HCT116 (cell line): ENCODE measurements at regions not wholly inside any gene's neighbourhood (a gene's known extent, or its start where the extent isn't known, plus 50 kb on each side); places are given as distances from the start of the nearest gene placed in this dataset.

ENCODE experiments used
- ATAC-seq: fragments of 200-7000 bp; cut with Tn5 transposase; 2 replicates; pipeline ENCODE4 v1.9.1; 2020; ENCODE audit warnings: mild to moderate bottlenecking, moderate library complexity
- BruUV-seq: library from RNA; stranded (reverse); fragments of 400-500 nt; replicated peaks from 2 replicates; lab custom pipeline; 2021; lab: Mats Ljungman, UMichigan
- CTCF ChIA-PET: fragments of 300-600 bp; sonication (Branson Sonifier 250); formaldehyde crosslinking; loops from one replicate; lab custom pipeline; 2021; ENCODE audit warnings: antibody characterized with exemption; lab: Charles Lee
- POLR2A ChIA-PET: fragments of 300-600, 350-600 bp; sonication (Branson Sonifier 250); formaldehyde crosslinking; loops from one replicate; lab custom pipeline; 2021; ENCODE audit warnings: antibody characterized with exemption; lab: Charles Lee
- RAD21 ChIA-PET, 2 experiments: fragments of 300-600 bp; sonication (Branson Sonifier 250); formaldehyde crosslinking; loops; one replicate each; lab custom pipeline; 2023; ENCODE audit warnings: low total read pairs in 2 of 2; ENCODE audit not compliant: uncharacterized antibody in 2 of 2, unreplicated experiment in 2 of 2, low non-redundant PET in 1 of 2; lab: Charles Lee
- DNase-seq: peaks from one replicate; pipeline ENCODE4 v3.0.0-alpha.2; 2010; ENCODE audit warnings: low read depth, low spot score
- H2AFZ ChIP-seq: fragments of 200-600 bp; shearing (Covaris generic), sonication (generic); 2 replicates; pipeline ENCODE4 v1.6.1; 2017; ENCODE audit warnings: low read depth, mixed run types, mixed read lengths, antibody characterized with exemption, low read length; ENCODE audit not compliant: poor library complexity, severe bottlenecking
- H3K27ac ChIP-seq: 2 replicates; pipeline ENCODE4 v1.5.1; 2012; ENCODE audit warnings: low read depth, low read length
- H3K27me3 ChIP-seq: fragments of 200-600 bp; sonication (generic); 2 replicates; pipeline ENCODE4 v1.6.1; 2016; ENCODE audit warnings: mixed run types, low read length, mixed read lengths; ENCODE audit not compliant: insufficient read depth
- H3K36me3 ChIP-seq, 2 experiments: fragments of 200-500 bp in 1 of 2; fragments of 200-600 bp in 1 of 2; sonication (Bioruptor generic) in 1 of 2; sonication (generic) in 1 of 2; 2 replicates each; pipeline versions ENCODE4 v1.5.1 to v1.6.1; 2014 to 2016; ENCODE audit warnings: low read length in 2 of 2, inconsistent platforms in 1 of 2, mixed read lengths in 1 of 2, mixed run types in 1 of 2; ENCODE audit not compliant: insufficient read depth in 2 of 2, control insufficient read depth in 1 of 2
- H3K4me1 ChIP-seq, 2 experiments: fragments of 200-600 bp in 1 of 2; sonication (generic) in 1 of 2; 2 replicates each; pipeline versions ENCODE4 v1.5.1 to v1.6.1; 2012 to 2017; ENCODE audit warnings: low read length in 2 of 2, inconsistent platforms in 1 of 2, mild to moderate bottlenecking in 1 of 2, mixed read lengths in 1 of 2, mixed run types in 1 of 2, moderate library complexity in 1 of 2; ENCODE audit not compliant: insufficient read depth in 2 of 2, control insufficient read depth in 1 of 2
- H3K4me2 ChIP-seq: fragments of 200-600 bp; sonication (generic); 2 replicates; pipeline ENCODE4 v1.6.1; 2017; ENCODE audit warnings: mixed run types, low read length, mixed read lengths
- H3K4me3 ChIP-seq, 2 experiments: fragments of 200-600 bp in 1 of 2; sonication (generic) in 1 of 2; replicated peaks in 1 of 2; 2 replicates each; pipeline ENCODE4 v1.5.1; 2011 to 2016; ENCODE audit warnings: low read length in 2 of 2, control low read depth in 1 of 2, low read depth in 1 of 2, mild to moderate bottlenecking in 1 of 2, mixed read lengths in 1 of 2, mixed run types in 1 of 2
- H3K79me2 ChIP-seq: fragments of 200-600 bp; sonication (generic); 2 replicates; pipeline ENCODE4 v1.6.1; 2017; ENCODE audit warnings: mild to moderate bottlenecking, mixed run types, low read length, moderate library complexity, mixed read lengths; ENCODE audit not compliant: insufficient read depth
- H3K9ac ChIP-seq: fragments of 200-600 bp; sonication (generic); 2 replicates; pipeline ENCODE4 v1.6.1; 2016; ENCODE audit warnings: low read length, mixed read lengths
- H3K9me2 ChIP-seq: fragments of 200-600 bp; sonication (generic), shearing (Covaris generic); 2 replicates; pipeline ENCODE4 v1.6.1; 2017; ENCODE audit warnings: mixed run types, mild to moderate bottlenecking, moderate library complexity; ENCODE audit not compliant: insufficient read depth
- H3K9me3 ChIP-seq, 2 experiments: fragments of 200-500 bp in 1 of 2; fragments of 200-600 bp in 1 of 2; sonication (Bioruptor generic) in 1 of 2; sonication (generic) in 1 of 2; 2 replicates each; pipeline ENCODE4 v1.6.1; 2014 to 2017; ENCODE audit warnings: low read length in 2 of 2, mixed read lengths in 2 of 2, inconsistent platforms in 1 of 2, low read depth in 1 of 2, mild to moderate bottlenecking in 1 of 2, mixed run types in 1 of 2, moderate library complexity in 1 of 2; ENCODE audit not compliant: control insufficient read depth in 1 of 2, insufficient read depth in 1 of 2
- H4K20me1 ChIP-seq: fragments of 200-600 bp; sonication (generic), shearing (Covaris generic); 2 replicates; pipeline ENCODE4 v1.6.1; 2017; ENCODE audit warnings: mixed run types, mild to moderate bottlenecking, moderate library complexity; ENCODE audit not compliant: insufficient read depth
- CBX3 ChIP-seq: IDR thresholded peaks from 2 replicates; pipeline ENCODE4 v1.6.1; 2012; ENCODE audit warnings: low read depth
- CTCF ChIP-seq, 3 experiments: fragments of 200-600 bp in 1 of 3; sonication (generic) in 1 of 3; IDR thresholded peaks in 2 of 3; conservative IDR thresholded peaks in 1 of 3; 2 replicates each; pipeline ENCODE4 v1.5.1; 2012 to 2017; ENCODE audit warnings: low read depth in 2 of 3, low read length in 2 of 3, antibody characterized with exemption in 1 of 3, borderline replicate concordance in 1 of 3, control low read depth in 1 of 3, mild to moderate bottlenecking in 1 of 3, mixed read lengths in 1 of 3, mixed run types in 1 of 3, moderate library complexity in 1 of 3; ENCODE audit not compliant: insufficient read depth in 1 of 3
- EGR1 ChIP-seq: IDR thresholded peaks from 2 replicates; pipeline ENCODE4 v1.6.1; 2012; ENCODE audit warnings: low read depth
- EZH2 ChIP-seq: fragments of 200-600 bp; sonication (generic); IDR thresholded peaks from 2 replicates; pipeline ENCODE4 v1.6.1; 2017; ENCODE audit warnings: antibody characterized with exemption, mixed run types
- JUND ChIP-seq: IDR thresholded peaks from 2 replicates; pipeline ENCODE4 v1.6.1; 2012
- YY1 ChIP-seq: IDR thresholded peaks from 2 replicates; pipeline ENCODE4 v1.6.1; 2011; ENCODE audit warnings: low read length, low read depth, moderate library complexity, mild to moderate bottlenecking; ENCODE audit not compliant: insufficient replicate concordance; ENCODE audit errors: extremely low read depth
- ZNF274 ChIP-seq: fragments of 200-500 bp; sonication (Bioruptor generic); IDR thresholded peaks from 2 replicates; pipeline ENCODE4 v1.6.1; 2014; ENCODE audit warnings: mild to moderate bottlenecking, low read depth, low read length, inconsistent platforms
- intact Hi-C: fragments of 100-400 bp; cut with micrococcal nuclease; formaldehyde crosslinking; loops from 2 replicates; pipeline ENCODE4 v1.10.0; 2022
- TF ChIP-seq, protein P1 (sequence below): IDR thresholded peaks from 2 replicates; pipeline ENCODE4 v1.6.1; 2011; ENCODE audit warnings: mild to moderate bottlenecking, low read length, moderate library complexity; ENCODE audit not compliant: insufficient replicate concordance; ENCODE audit errors: extremely low read depth

DNA sequence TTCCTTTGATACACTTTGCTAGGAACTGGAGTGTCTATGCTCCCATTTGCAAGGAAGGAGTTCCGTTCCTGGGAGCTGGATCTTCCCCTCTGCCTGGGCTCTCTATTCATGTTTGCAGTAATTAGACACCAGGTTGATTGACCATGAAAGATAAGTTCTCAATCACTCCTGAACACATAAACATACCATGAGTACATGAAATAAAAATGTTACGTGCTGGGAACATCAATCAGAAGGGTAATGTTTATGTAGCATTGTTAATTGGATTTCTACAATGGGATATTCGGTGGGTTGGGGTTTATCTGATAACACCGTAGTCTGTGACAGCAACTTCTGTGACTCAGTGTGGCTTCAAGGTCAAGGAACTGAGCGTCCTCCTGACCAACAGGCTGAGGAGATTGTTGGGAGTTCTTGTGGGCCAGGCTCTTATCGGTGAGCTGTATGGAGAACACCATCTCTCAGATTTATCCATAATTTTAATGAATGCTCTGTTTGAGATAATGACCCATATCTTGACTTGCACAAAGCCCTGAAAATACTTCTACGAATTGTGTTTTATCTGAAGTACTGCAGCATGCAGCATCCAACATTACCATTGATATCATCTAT, 136.4 kb downstream of the NPIPB5 start:
- H3K36me3 ChIP-seq: no peaks in the 10 kb centered on the region
- no peaks in the 10 kb centered on the region for H3K9me2 ChIP-seq
- DNase-seq: no peak
- no TSS peak for BruUV-seq
- ChIA-PET CTCF (no interaction called here), RAD21 (no interaction called here), POLR2A (interaction anchor here (0.5 kb wide), 1 partner anchor 17 kb away, joined by 3 read pairs; no protein-coding TSS in a partner anchor)
- H4K20me1 ChIP-seq: no peaks in the 10 kb centered on the region
- intact Hi-C loops: no loop called here
- ATAC-seq: no peak
- no peak overlapping the region for H3K27ac ChIP-seq
- no peaks in the 10 kb centered on the region for H3K4me1 ChIP-seq
- H3K9ac ChIP-seq: no peak overlapping the region
- peaks cover 65% of the 10 kb centered on the region for H3K27me3 ChIP-seq
- H3K9me3 ChIP-seq: no peaks in the 10 kb centered on the region
- no peak for TF ChIP-seq ZNF274
- TF ChIP-seq EGR1: no peak
- TF ChIP-seq, protein P1, sequence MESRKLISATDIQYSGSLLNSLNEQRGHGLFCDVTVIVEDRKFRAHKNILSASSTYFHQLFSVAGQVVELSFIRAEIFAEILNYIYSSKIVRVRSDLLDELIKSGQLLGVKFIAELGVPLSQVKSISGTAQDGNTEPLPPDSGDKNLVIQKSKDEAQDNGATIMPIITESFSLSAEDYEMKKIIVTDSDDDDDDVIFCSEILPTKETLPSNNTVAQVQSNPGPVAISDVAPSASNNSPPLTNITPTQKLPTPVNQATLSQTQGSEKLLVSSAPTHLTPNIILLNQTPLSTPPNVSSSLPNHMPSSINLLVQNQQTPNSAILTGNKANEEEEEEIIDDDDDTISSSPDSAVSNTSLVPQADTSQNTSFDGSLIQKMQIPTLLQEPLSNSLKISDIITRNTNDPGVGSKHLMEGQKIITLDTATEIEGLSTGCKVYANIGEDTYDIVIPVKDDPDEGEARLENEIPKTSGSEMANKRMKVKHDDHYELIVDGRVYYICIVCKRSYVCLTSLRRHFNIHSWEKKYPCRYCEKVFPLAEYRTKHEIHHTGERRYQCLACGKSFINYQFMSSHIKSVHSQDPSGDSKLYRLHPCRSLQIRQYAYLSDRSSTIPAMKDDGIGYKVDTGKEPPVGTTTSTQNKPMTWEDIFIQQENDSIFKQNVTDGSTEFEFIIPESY: no peak
- no peak for TF ChIP-seq CBX3
- no peak for TF ChIP-seq YY1
- no peak for TF ChIP-seq EZH2
- no peak overlapping the region for H3K4me3 ChIP-seq
- H3K4me2 ChIP-seq: no peak overlapping the region
- no peak overlapping the region for H2AFZ ChIP-seq
- no peaks in the 10 kb centered on the region for H3K79me2 ChIP-seq

DNA sequence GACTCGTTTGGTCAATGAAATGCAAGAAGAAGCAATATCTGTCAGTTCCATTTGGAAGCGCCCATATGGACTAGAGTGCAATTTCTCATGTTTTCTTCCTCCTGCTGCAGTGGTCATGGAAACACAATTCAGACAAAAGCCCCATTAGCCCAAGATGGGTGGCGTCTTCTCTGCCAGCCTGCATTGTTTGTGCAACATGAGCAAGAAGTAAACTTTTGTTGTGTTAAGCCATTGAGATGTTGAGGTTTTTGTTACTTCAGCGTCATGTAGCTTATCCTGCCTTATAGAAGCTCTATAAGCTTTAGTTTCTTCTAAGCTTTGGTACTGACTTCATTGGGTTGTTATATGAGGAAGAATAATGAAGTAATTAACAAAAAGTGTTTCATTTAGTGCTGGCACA, 137.4 kb downstream of the NPIPB5 start:
- no peaks in the 10 kb centered on the region for H3K36me3 ChIP-seq
- ChIA-PET POLR2A (no interaction called here), CTCF (no interaction called here), RAD21 (no interaction called here)
- intact Hi-C loops: loop anchor here (2.0 kb wide), 1 partner anchor 19 kb away; no protein-coding TSS in a partner anchor
- no peaks in the 10 kb centered on the region for H3K9me2 ChIP-seq
- no peak overlapping the region for H2AFZ ChIP-seq
- no peaks in the 10 kb centered on the region for H3K79me2 ChIP-seq
- no peak overlapping the region for H3K9ac ChIP-seq
- no peak for ATAC-seq
- TF ChIP-seq YY1 (no peak), JUND (no peak), CTCF (IDR thresholded peaks at IDR 0.05 in 2 of 3, conservative IDR thresholded peaks at IDR 0.05 in 1 of 3; ENCODE audit: borderline replicate concordance in 1 of 3, insufficient read depth in 1 of 3, low read depth in 2 of 3, low read length in 2 of 3) (no peak), EZH2 (peak; percentile 93; the same call in 1 of the 2 replicates)
- no peak overlapping the region for H3K27ac ChIP-seq
- H3K9me3 ChIP-seq: no peaks in the 10 kb centered on the region
- no peak for DNase-seq
- no peaks in the 10 kb centered on the region for H4K20me1 ChIP-seq
- no peak overlapping the region for H3K4me3 ChIP-seq
- H3K4me1 ChIP-seq: no peaks in the 10 kb centered on the region
- no TSS peak for BruUV-seq
- no peak overlapping the region for H3K4me2 ChIP-seq
- H3K27me3 ChIP-seq: peaks cover 54% of the 10 kb centered on the region
